H9 (cell line): ENCODE measurements at regions not wholly inside any gene's neighbourhood (a gene's known extent, or its start where the extent isn't known, plus 50 kb on each side); places are given as distances from the start of the nearest gene placed in this dataset.

Experiments
- DNase-seq: peaks from one replicate; pipeline ENCODE4 v3.0.0-alpha.2; 2017
- H2AFZ ChIP-seq: one replicate; pipeline ENCODE4 v1.6.1; 2013; ENCODE audit warnings: mild to moderate bottlenecking, low read length, control low read depth, moderate library complexity
- H2AK5ac ChIP-seq: 2 replicates; pipeline ENCODE4 v1.6.1; 2013; ENCODE audit warnings: low read length, control low read depth, mixed read lengths; ENCODE audit not compliant: insufficient read length
- H2BK120ac ChIP-seq: one replicate; pipeline ENCODE4 v1.6.1; 2013; ENCODE audit warnings: low read depth, mild to moderate bottlenecking, low read length, control low read depth, inconsistent platforms; ENCODE audit not compliant: poor library complexity, severe bottlenecking
- H2BK12ac ChIP-seq: 2 replicates; pipeline ENCODE4 v1.6.1; 2013; ENCODE audit warnings: low read length, control low read depth, mixed read lengths, low read depth; ENCODE audit not compliant: insufficient read length
- H2BK15ac ChIP-seq: 2 replicates; pipeline ENCODE4 v1.6.1; 2013; ENCODE audit warnings: low read depth, low read length, control low read depth
- H2BK20ac ChIP-seq: one replicate; pipeline ENCODE4 v1.6.1; 2013; ENCODE audit warnings: low read depth, mild to moderate bottlenecking, low read length, control low read depth, inconsistent platforms; ENCODE audit not compliant: poor library complexity, severe bottlenecking
- H2BK5ac ChIP-seq: 2 replicates; pipeline ENCODE4 v1.6.1; 2013; ENCODE audit warnings: low read length, control low read depth, mixed read lengths; ENCODE audit not compliant: insufficient read length
- H3K14ac ChIP-seq: 2 replicates; pipeline ENCODE4 v1.6.1; 2013; ENCODE audit warnings: low read length, control low read depth; ENCODE audit not compliant: insufficient read depth
- H3K18ac ChIP-seq: 2 replicates; pipeline ENCODE4 v1.6.1; 2013; ENCODE audit warnings: low read depth, mild to moderate bottlenecking, mixed read lengths, low read length, control low read depth; ENCODE audit not compliant: insufficient read length
- H3K23ac ChIP-seq: 2 replicates; pipeline ENCODE4 v1.6.1; 2013; ENCODE audit warnings: low read length, control low read depth, mixed read lengths, low read depth; ENCODE audit not compliant: insufficient read length
- H3K23me2 ChIP-seq: 2 replicates; pipeline ENCODE4 v1.6.1; 2013; ENCODE audit warnings: low read depth, mild to moderate bottlenecking, mixed read lengths, low read length, control low read depth; ENCODE audit not compliant: insufficient read length, poor library complexity, severe bottlenecking
- H3K27ac ChIP-seq: 2 replicates; pipeline ENCODE4 v1.5.1; 2013; ENCODE audit warnings: low read length, control low read depth, mixed read lengths, low read depth; ENCODE audit not compliant: insufficient read length
- H3K27me3 ChIP-seq: 2 replicates; pipeline ENCODE4 v1.6.1; 2013; ENCODE audit warnings: low read length, control low read depth, inconsistent platforms; ENCODE audit not compliant: insufficient read depth
- H3K4ac ChIP-seq: 2 replicates; pipeline ENCODE4 v1.6.1; 2013; ENCODE audit warnings: low read depth, mild to moderate bottlenecking, control low read depth, inconsistent platforms, low read length, moderate library complexity
- H3K4me1 ChIP-seq: 2 replicates; pipeline ENCODE4 v1.6.1; 2013; ENCODE audit warnings: low read length, control low read depth, inconsistent platforms; ENCODE audit not compliant: insufficient read depth
- H3K4me2 ChIP-seq: 2 replicates; pipeline ENCODE4 v1.6.1; 2013; ENCODE audit warnings: low read length, control low read depth, mixed read lengths; ENCODE audit not compliant: insufficient read length, insufficient read depth
- H3K56ac ChIP-seq: 2 replicates; pipeline ENCODE4 v1.6.1; 2013; ENCODE audit warnings: low read depth, mild to moderate bottlenecking, mixed read lengths, low read length, control low read depth; ENCODE audit not compliant: insufficient read length
- H3K79me1 ChIP-seq: 2 replicates; pipeline ENCODE4 v1.6.1; 2013; ENCODE audit warnings: low read depth, mild to moderate bottlenecking, moderate library complexity, low read length, control low read depth, inconsistent platforms; ENCODE audit not compliant: insufficient read depth, poor library complexity, severe bottlenecking
- H3K79me2 ChIP-seq: 2 replicates; pipeline ENCODE4 v1.6.1; 2013; ENCODE audit warnings: low read length, control low read depth, inconsistent platforms; ENCODE audit not compliant: insufficient read depth
- H3K9ac ChIP-seq: 2 replicates; pipeline ENCODE4 v1.6.1; 2013; ENCODE audit warnings: low read length, control low read depth, mixed read lengths; ENCODE audit not compliant: insufficient read length; ENCODE audit errors: extremely low read depth
- H3K9me3 ChIP-seq: one replicate; pipeline ENCODE4 v1.6.1; 2013; ENCODE audit warnings: low read depth, low read length, inconsistent platforms; ENCODE audit not compliant: control insufficient read depth
- H3T11ph ChIP-seq: one replicate; pipeline ENCODE4 v1.6.1; 2013; ENCODE audit warnings: mild to moderate bottlenecking, low read length, control low read depth, inconsistent platforms
- H4K20me1 ChIP-seq: one replicate; pipeline ENCODE4 v1.6.1; 2013; ENCODE audit not compliant: control insufficient read depth, insufficient read length, insufficient read depth
- H4K5ac ChIP-seq: 2 replicates; pipeline ENCODE4 v1.6.1; 2013; ENCODE audit warnings: low read depth, mild to moderate bottlenecking, mixed read lengths, low read length, control low read depth; ENCODE audit not compliant: insufficient read length
- H4K8ac ChIP-seq: replicated peaks from 2 replicates; pipeline ENCODE4 v1.6.1; 2013; ENCODE audit warnings: low read length, control low read depth, mixed read lengths, low read depth; ENCODE audit not compliant: insufficient read length
- H4K91ac ChIP-seq: 2 replicates; pipeline ENCODE4 v1.6.1; 2013; ENCODE audit warnings: low read depth, mild to moderate bottlenecking, moderate library complexity, mixed read lengths, low read length, control low read depth; ENCODE audit not compliant: insufficient read length
- H3K27ac Mint-ChIP-seq, 3 experiments: 2 replicates in 2 of 3; 3 replicates in 1 of 3; pipeline ENCODE4 v1.8.0; 2020 to 2021; ENCODE audit warnings: mixed read lengths in 3 of 3, mild to moderate bottlenecking in 1 of 3, moderate library complexity in 1 of 3
- H3K27me3 Mint-ChIP-seq: 2 replicates; pipeline ENCODE4 v1.8.0; 2021; ENCODE audit warnings: low read depth, mild to moderate bottlenecking, moderate library complexity, mixed read lengths
- H3K36me3 Mint-ChIP-seq, 3 experiments: 2 replicates in 2 of 3; 3 replicates in 1 of 3; pipeline ENCODE4 v1.8.0; 2020 to 2021; ENCODE audit warnings: low read depth in 3 of 3, mixed read lengths in 3 of 3; ENCODE audit not compliant: insufficient read depth in 1 of 3
- H3K4me1 Mint-ChIP-seq, 2 experiments: 2 replicates each; pipeline ENCODE4 v1.8.0; 2020; ENCODE audit warnings: mixed read lengths in 2 of 2
- H3K4me3 Mint-ChIP-seq, 2 experiments: 2 replicates in 1 of 2; 3 replicates in 1 of 2; pipeline ENCODE4 v1.8.0; 2020 to 2021; ENCODE audit warnings: mild to moderate bottlenecking in 2 of 2, mixed read lengths in 2 of 2, moderate library complexity in 1 of 2
- H3K9me3 Mint-ChIP-seq, 2 experiments: 2 replicates in 1 of 2; 3 replicates in 1 of 2; pipeline ENCODE4 v1.8.0; 2020; ENCODE audit warnings: mild to moderate bottlenecking in 2 of 2, mixed read lengths in 2 of 2, moderate library complexity in 1 of 2
- CTCF ChIP-seq: fragments of 200-600 bp; sonication (generic); conservative IDR thresholded peaks from 3 replicates; pipeline ENCODE4 v1.8.0; 2021; ENCODE audit warnings: antibody characterized with exemption, mild to moderate bottlenecking
- WGBS: extraction: QIAGEN DNeasy Blood & Tissue Kit; methylation state at CpG from one replicate; pipeline ENCODE4 v1.1.7; 2013; ENCODE audit warnings: missing lambda C conversion rate, low lambda C conversion rate, mixed read lengths; ENCODE audit not compliant: insufficient read length; ENCODE audit errors: extremely low coverage; 5-methylcytosine and 5-hydroxymethylcytosine counted together

GRCh38 chr3:124497487-124497886 is 232.8 kb upstream of the UMPS start:
- H3K4me1 Mint-ChIP-seq: peaks cover 6 to 10% of the 10 kb centered on the region in 2 experiments
- no peak overlapping the region for H3K27ac Mint-ChIP-seq
- H3T11ph ChIP-seq: no peak overlapping the region
- H3K18ac ChIP-seq: no peak overlapping the region
- no peak overlapping the region for H3K14ac ChIP-seq
- H2BK120ac ChIP-seq: no peak overlapping the region
- H3K4me3 Mint-ChIP-seq: no peak overlapping the region
- no CpG with 5 or more reads among the region's 1 CpG for whole genome bisulfite sequencing
- no peak overlapping the region for H4K91ac ChIP-seq
- no peak overlapping the region for H2BK5ac ChIP-seq
- H3K36me3 Mint-ChIP-seq: no peaks in the 10 kb centered on the region; a peak in 1 of 7 replicates
- no peaks in the 10 kb centered on the region for H3K23me2 ChIP-seq
- no peak overlapping the region for H2AFZ ChIP-seq
- H4K20me1 ChIP-seq: no peaks in the 10 kb centered on the region
- no peak overlapping the region for H4K8ac ChIP-seq
- no peaks in the 10 kb centered on the region for H3K4me1 ChIP-seq
- no peak overlapping the region for H2BK20ac ChIP-seq
- no peak overlapping the region for H2BK12ac ChIP-seq
- no peaks in the 10 kb centered on the region for H3K79me2 ChIP-seq
- no peaks in the 10 kb centered on the region for H3K79me1 ChIP-seq
- no peaks in the 10 kb centered on the region; the same call in 1 of the 2 replicates for H3K27me3 Mint-ChIP-seq
- no peak for DNase-seq
- no peaks in the 10 kb centered on the region for H3K27me3 ChIP-seq
- H3K9me3 Mint-ChIP-seq: no peaks in the 10 kb centered on the region
- H3K23ac ChIP-seq: no peak overlapping the region
- TF ChIP-seq CTCF: no peak
- H3K4me2 ChIP-seq: no peak overlapping the region
- no peak overlapping the region for H4K5ac ChIP-seq
- no peak overlapping the region for H2BK15ac ChIP-seq
- H3K9ac ChIP-seq: no peak overlapping the region
- no peak overlapping the region for H2AK5ac ChIP-seq
- H3K56ac ChIP-seq: no peak overlapping the region
- no peak overlapping the region for H3K27ac ChIP-seq
- no peaks in the 10 kb centered on the region for H3K9me3 ChIP-seq
- no peak overlapping the region for H3K4ac ChIP-seq
